GM12878 (cell line): ENCODE measurements at regions not wholly inside any gene's neighbourhood (a gene's known extent, or its start where the extent isn't known, plus 50 kb on each side); places are given as distances from the start of the nearest gene placed in this dataset.

Source experiments
- ATAC-seq: fragments of 200-7000 bp; cut with Tn5 transposase; 3 replicates; pipeline ENCODE4 v1.9.1; 2020; ENCODE audit warnings: mild to moderate bottlenecking, moderate library complexity
- BruUV-seq: library from RNA; stranded (reverse); fragments of 400-500 nt; replicated peaks from 2 replicates; lab custom pipeline; 2021; lab: Mats Ljungman, UMichigan
- CTCF ChIA-PET: fragments of 300-600 bp; sonication (Branson Sonifier 250); formaldehyde crosslinking; extraction: SDS; loops from one replicate; lab custom pipeline; 2021; ENCODE audit warnings: inconsistent platforms; lab: Yijun Ruan, JAX
- POLR2A ChIA-PET: fragments of 350-600 bp; formaldehyde crosslinking; extraction: SDS; loops from one replicate; lab custom pipeline; 2021; ENCODE audit warnings: inconsistent platforms; lab: Charles Lee
- RAD21 ChIA-PET: fragments of 300-600 bp; sonication (Branson Sonifier 250); formaldehyde crosslinking; loops from one replicate; lab custom pipeline; 2023; ENCODE audit warnings: antibody characterized with exemption; ENCODE audit not compliant: unreplicated experiment; lab: Charles Lee
- SMC1A ChIA-PET: fragments of 300-600 bp; sonication (Branson Sonifier 250); formaldehyde crosslinking; loops from one replicate; lab custom pipeline; 2023; ENCODE audit not compliant: unreplicated experiment, uncharacterized antibody; lab: Charles Lee
- DNase-seq: peaks from one replicate; pipeline ENCODE4 v3.0.0-alpha.2; 2011; ENCODE audit warnings: low read depth, low spot score
- FAIRE-seq: peaks from 3 replicates; lab custom pipeline; 2011; peaks lifted over from hg19 to GRCh38; lab: Jason Lieb, UNC
- H2AFZ ChIP-seq: 2 replicates; pipeline ENCODE4 v1.6.0; 2011; ENCODE audit warnings: low read depth, low read length, control low read depth; ENCODE audit not compliant: control insufficient read depth
- H3K27ac ChIP-seq: 2 replicates; pipeline ENCODE4 v1.5.1; 2011; ENCODE audit warnings: control low read depth; ENCODE audit not compliant: control insufficient read depth, insufficient read depth
- H3K27me3 ChIP-seq, 2 experiments: replicated peaks in 1 of 2; 2 replicates each; pipeline versions ENCODE4 v1.6.0 to v1.6.1; 2011; ENCODE audit warnings: low read length in 1 of 2; ENCODE audit not compliant: control insufficient read depth in 2 of 2, insufficient read depth in 2 of 2
- H3K36me3 ChIP-seq, 2 experiments: 2 replicates each; pipeline ENCODE4 v1.5.1; 2011; ENCODE audit warnings: low read length in 1 of 2; ENCODE audit not compliant: control insufficient read depth in 2 of 2, insufficient read depth in 2 of 2
- H3K4me1 ChIP-seq: 2 replicates; pipeline ENCODE4 v1.6.1; 2011; ENCODE audit warnings: mild to moderate bottlenecking, low read length, moderate library complexity, mixed read lengths; ENCODE audit not compliant: control insufficient read depth, insufficient read depth
- H3K4me2 ChIP-seq: 2 replicates; pipeline ENCODE4 v1.6.0; 2011; ENCODE audit warnings: control low read depth; ENCODE audit not compliant: control insufficient read depth, insufficient read depth
- H3K4me3 ChIP-seq: fragments of 200-600 bp; sonication (generic); 2 replicates; pipeline ENCODE4 v1.5.1; 2016
- H3K79me2 ChIP-seq: 2 replicates; pipeline ENCODE4 v1.6.0; 2011; ENCODE audit warnings: low read length; ENCODE audit not compliant: control insufficient read depth, insufficient read depth
- H3K9ac ChIP-seq: 2 replicates; pipeline ENCODE4 v1.8.0; 2011; ENCODE audit warnings: low read length, control low read depth, mixed read lengths; ENCODE audit not compliant: control insufficient read depth, insufficient read depth
- H3K9me3 ChIP-seq: replicated peaks from 3 replicates; pipeline ENCODE4 v1.5.1; 2011; ENCODE audit warnings: mild to moderate bottlenecking, low read length; ENCODE audit not compliant: control insufficient read depth, insufficient read depth
- H4K20me1 ChIP-seq: 2 replicates; pipeline ENCODE4 v1.6.0; 2011; ENCODE audit not compliant: control insufficient read depth, insufficient read depth
- BCL11A ChIP-seq: IDR thresholded peaks from 2 replicates; pipeline ENCODE4 v1.6.1; 2011; ENCODE audit warnings: low read depth, low read length
- BCLAF1 ChIP-seq: fragments of 450-650 bp; IDR thresholded peaks from 2 replicates; pipeline ENCODE4 v1.6.1; 2017; ENCODE audit warnings: antibody characterized with exemption, mild to moderate bottlenecking, moderate library complexity
- BHLHE40 ChIP-seq, 2 experiments: fragments of 450-650 bp in 1 of 2; IDR thresholded peaks; 2 replicates each; pipeline ENCODE4 v1.6.1; 2011 to 2017; ENCODE audit warnings: low read depth in 2 of 2, borderline replicate concordance in 1 of 2, improper control_type of control experiment in 1 of 2, low read length in 1 of 2, mild to moderate bottlenecking in 1 of 2
- IRF4 ChIP-seq: IDR thresholded peaks from 2 replicates; pipeline ENCODE4 v1.6.1; 2011; ENCODE audit warnings: low read depth, low read length
- JUND ChIP-seq: IDR thresholded peaks from 2 replicates; pipeline ENCODE4 v1.6.1; 2012; ENCODE audit warnings: low read depth, mild to moderate bottlenecking, low read length, improper control_type of control experiment, moderate library complexity
- LARP7 ChIP-seq: fragments of 450-650 bp; IDR thresholded peaks from 2 replicates; pipeline ENCODE4 v1.6.1; 2017; ENCODE audit warnings: mild to moderate bottlenecking
- MAX ChIP-seq: IDR thresholded peaks from 2 replicates; pipeline ENCODE4 v1.6.1; 2012; ENCODE audit warnings: low read depth, low read length, improper control_type of control experiment
- MYB ChIP-seq: fragments of 150-350 bp; IDR thresholded peaks from 2 replicates; pipeline ENCODE4 v1.6.1; 2014; ENCODE audit warnings: mild to moderate bottlenecking, low read depth, low read length, borderline replicate concordance
- POLR2A ChIP-seq: IDR thresholded peaks from 2 replicates; pipeline ENCODE4 v1.6.1; 2011; ENCODE audit warnings: low read depth, mild to moderate bottlenecking, low read length
- SUZ12 ChIP-seq: fragments of 200-600 bp; sonication (generic); IDR thresholded peaks from one replicate; pipeline ENCODE4 v1.6.1; 2018; ENCODE audit warnings: antibody characterized with exemption, mild to moderate bottlenecking; ENCODE audit not compliant: unreplicated experiment
- TAF1 ChIP-seq: IDR thresholded peaks from 2 replicates; pipeline ENCODE4 v1.6.1; 2011; ENCODE audit warnings: mild to moderate bottlenecking, low read depth, low read length, borderline replicate concordance
- YBX1 ChIP-seq: fragments of 450-650 bp; IDR thresholded peaks from 2 replicates; pipeline ENCODE4 v1.6.1; 2016; ENCODE audit warnings: antibody characterized with exemption
- ZBTB33 ChIP-seq: fragments of 450-650 bp; IDR thresholded peaks from 2 replicates; pipeline ENCODE4 v1.6.1; 2017; ENCODE audit warnings: mild to moderate bottlenecking
- ZNF274 ChIP-seq: IDR thresholded peaks from one replicate; pipeline ENCODE4 v1.8.0; 2011; ENCODE audit not compliant: insufficient read length, insufficient read depth
- ZNF592 ChIP-seq: fragments of 450-650 bp; IDR thresholded peaks from 2 replicates; pipeline ENCODE4 v1.6.1; 2017; ENCODE audit warnings: mild to moderate bottlenecking, moderate library complexity
- WGBS: methylation state at CpG from one replicate; pipeline ENCODE4 v1.1.6; 2016; ENCODE audit warnings: low lambda C conversion rate; ENCODE audit not compliant: insufficient replicate concordance, insufficient coverage; ENCODE audit errors: missing lambda C conversion rate; 5-methylcytosine and 5-hydroxymethylcytosine counted together
- in situ Hi-C: fragments of 300-500 bp; cut with MboI; formaldehyde crosslinking; loops from 9 replicates; pipeline ENCODE4 v1.14.3; 2018; ENCODE audit warnings: mixed read lengths
- intact Hi-C: fragments of 100-400 bp; cut with micrococcal nuclease; formaldehyde crosslinking; loops from one replicate; pipeline ENCODE4 v1.14.2; 2022; ENCODE audit not compliant: unreplicated experiment
- TF ChIP-seq, protein P1 (sequence below): fragments of 450-650 bp; IDR thresholded peaks from 2 replicates; pipeline ENCODE4 v1.6.1; 2017; ENCODE audit warnings: low read depth, mild to moderate bottlenecking, moderate library complexity

GRCh38 chr7:67426654-67427053, 430.0 kb downstream of the TYW1 start:
- WGBS: no CpG with 5 or more reads among the region's 3 CpGs
- ChIA-PET RAD21 (no interaction called here), CTCF (no interaction called here), SMC1A (no interaction called here), POLR2A (no interaction called here)
- in situ Hi-C loops (no loop called here), intact Hi-C loops (no loop called here)
- H3K4me2 ChIP-seq: no peak overlapping the region
- no peaks in the 10 kb centered on the region for H3K9me3 ChIP-seq
- H3K27me3 ChIP-seq: no peaks in the 10 kb centered on the region
- no peaks in the 10 kb centered on the region for H3K4me1 ChIP-seq
- no peaks in the 10 kb centered on the region for H3K79me2 ChIP-seq
- BruUV-seq: no TSS peak
- H2AFZ ChIP-seq: no peak overlapping the region
- H3K27ac ChIP-seq: no peak overlapping the region
- no peaks in the 10 kb centered on the region for H4K20me1 ChIP-seq
- DNase-seq (no peak), FAIRE-seq (no peak), ATAC-seq (no peak)
- no peak overlapping the region for H3K4me3 ChIP-seq
- no peak overlapping the region for H3K9ac ChIP-seq
- H3K36me3 ChIP-seq: no peaks in the 10 kb centered on the region
- TF ChIP-seq JUND: no peak
- TF ChIP-seq IRF4: no peak
- no peak for TF ChIP-seq MYB
- TF ChIP-seq BCL11A: no peak
- no peak for TF ChIP-seq TAF1
- no peak for TF ChIP-seq BCLAF1
- no peak for TF ChIP-seq POLR2A
- TF ChIP-seq, protein P1, sequence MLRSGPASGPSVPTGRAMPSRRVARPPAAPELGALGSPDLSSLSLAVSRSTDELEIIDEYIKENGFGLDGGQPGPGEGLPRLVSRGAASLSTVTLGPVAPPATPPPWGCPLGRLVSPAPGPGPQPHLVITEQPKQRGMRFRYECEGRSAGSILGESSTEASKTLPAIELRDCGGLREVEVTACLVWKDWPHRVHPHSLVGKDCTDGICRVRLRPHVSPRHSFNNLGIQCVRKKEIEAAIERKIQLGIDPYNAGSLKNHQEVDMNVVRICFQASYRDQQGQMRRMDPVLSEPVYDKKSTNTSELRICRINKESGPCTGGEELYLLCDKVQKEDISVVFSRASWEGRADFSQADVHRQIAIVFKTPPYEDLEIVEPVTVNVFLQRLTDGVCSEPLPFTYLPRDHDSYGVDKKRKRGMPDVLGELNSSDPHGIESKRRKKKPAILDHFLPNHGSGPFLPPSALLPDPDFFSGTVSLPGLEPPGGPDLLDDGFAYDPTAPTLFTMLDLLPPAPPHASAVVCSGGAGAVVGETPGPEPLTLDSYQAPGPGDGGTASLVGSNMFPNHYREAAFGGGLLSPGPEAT: no peak
- no peak for TF ChIP-seq MAX
- TF ChIP-seq ZNF274: no peak
- TF ChIP-seq SUZ12: no peak
- TF ChIP-seq LARP7: no peak
- TF ChIP-seq BHLHE40 (IDR thresholded peaks at IDR 0.05; ENCODE audit: borderline replicate concordance in 1 of 2, low read depth in 2 of 2, low read length in 1 of 2): no peak
- no peak for TF ChIP-seq ZBTB33
- no peak for TF ChIP-seq YBX1
- no peak for TF ChIP-seq ZNF592
